MM.1S (cell line): ENCODE measurements at regions not wholly inside any gene's neighbourhood (a gene's known extent, or its start where the extent isn't known, plus 50 kb on each side); places are given as distances from the start of the nearest gene placed in this dataset.

Source experiments
- DNase-seq: peaks from one replicate; pipeline ENCODE4 v3.0.0-alpha.2; 2015
- H2AFZ ChIP-seq: fragments of 300-600 bp; sonication (generic); 2 replicates; pipeline ENCODE4 v1.6.0; 2016; ENCODE audit warnings: antibody characterized with exemption, low read length
- H3F3A ChIP-seq: fragments of 300-600 bp; sonication (generic); 2 replicates; pipeline ENCODE4 v1.6.1; 2016; ENCODE audit warnings: mild to moderate bottlenecking, antibody characterized with exemption, low read length, moderate library complexity, mixed read lengths; ENCODE audit not compliant: insufficient read depth
- H3K27ac ChIP-seq: fragments of 300-600 bp; sonication (generic); 2 replicates; pipeline ENCODE4 v1.5.1; 2016; ENCODE audit warnings: mild to moderate bottlenecking, low read length
- H3K27me3 ChIP-seq: fragments of 300-600 bp; sonication (generic); replicated peaks from 2 replicates; pipeline ENCODE4 v1.6.0; 2016; ENCODE audit warnings: low read length; ENCODE audit not compliant: insufficient read depth
- H3K36me3 ChIP-seq: fragments of 300-600 bp; sonication (generic); replicated peaks from 2 replicates; pipeline ENCODE4 v1.6.1; 2016; ENCODE audit warnings: mild to moderate bottlenecking, low read length, mixed read lengths; ENCODE audit not compliant: insufficient read depth
- H3K4me1 ChIP-seq: fragments of 300-600 bp; sonication (generic); 2 replicates; pipeline ENCODE4 v1.6.1; 2016; ENCODE audit warnings: low read length, mixed read lengths
- H3K4me2 ChIP-seq: fragments of 300-600 bp; sonication (generic); 2 replicates; pipeline ENCODE4 v1.6.0; 2016; ENCODE audit warnings: low read depth, low read length
- H3K4me3 ChIP-seq: fragments of 300-600 bp; sonication (generic); 2 replicates; pipeline ENCODE4 v1.5.1; 2016; ENCODE audit warnings: low read length, mixed read lengths
- H3K79me2 ChIP-seq: fragments of 300-600 bp; sonication (generic); 2 replicates; pipeline ENCODE4 v1.6.1; 2016; ENCODE audit warnings: mixed run types, low read length, mixed read lengths
- H3K9ac ChIP-seq: fragments of 300-600 bp; sonication (generic); 2 replicates; pipeline ENCODE4 v1.6.1; 2016; ENCODE audit warnings: low read length, mixed read lengths
- H3K9me2 ChIP-seq: fragments of 300-600 bp; sonication (generic); replicated peaks from 2 replicates; pipeline ENCODE4 v1.6.1; 2016; ENCODE audit warnings: mild to moderate bottlenecking, low read length, mixed read lengths; ENCODE audit not compliant: insufficient read depth
- H3K9me3 ChIP-seq: fragments of 300-600 bp; sonication (generic); replicated peaks from 2 replicates; pipeline ENCODE4 v1.6.1; 2016; ENCODE audit warnings: mild to moderate bottlenecking, low read length, mixed read lengths; ENCODE audit not compliant: insufficient read depth
- H4K20me1 ChIP-seq: fragments of 300-600 bp; sonication (generic); 2 replicates; pipeline ENCODE4 v1.6.1; 2016; ENCODE audit warnings: mild to moderate bottlenecking, low read length, moderate library complexity, mixed read lengths; ENCODE audit not compliant: insufficient read depth
- CTCF ChIP-seq: fragments of 300-600 bp; sonication (generic); IDR thresholded peaks from 2 replicates; pipeline ENCODE4 v1.5.1; 2016; ENCODE audit warnings: antibody characterized with exemption, low read length, mixed read lengths
- EZH2 ChIP-seq: fragments of 300-600 bp; sonication (generic); optimal IDR thresholded peaks from 2 replicates; pipeline ENCODE3; 2017; ENCODE audit warnings: low read depth, mild to moderate bottlenecking, antibody characterized with exemption, low read length, mixed read lengths
- EZH2phosphoT487 ChIP-seq: fragments of 300-600 bp; sonication (generic); IDR thresholded peaks from 2 replicates; pipeline ENCODE4 v1.6.1; 2018; ENCODE audit warnings: antibody characterized with exemption, low read length

- Histone ChIP-seq H3K79me2 (no peaks in the 10 kb centered on the region), H3K9me2 (no peaks in the 10 kb centered on the region), H3K27me3 (no peaks in the 10 kb centered on the region), H4K20me1 (no peaks in the 10 kb centered on the region), H3K4me1 (no peaks in the 10 kb centered on the region), H3F3A (no peaks in the 10 kb centered on the region), H3K36me3 (no peaks in the 10 kb centered on the region), H3K4me3 (no peak overlapping the region), H3K4me2 (no peak overlapping the region), H3K9ac (no peak overlapping the region), H3K9me3 (no peaks in the 10 kb centered on the region), H2AFZ (no peak overlapping the region), H3K27ac (no peak overlapping the region)
- TF ChIP-seq EZH2phosphoT487 (no peak), CTCF (no peak), EZH2 (no peak)
- DNase-seq, result no peak
Measured at GRCh38 chr1:219434923-219435297, 178.0 kb downstream of the ZC3H11B start.

- H3K9me2 ChIP-seq, result no peaks in the 10 kb centered on the region
- no peaks in the 10 kb centered on the region for H4K20me1 ChIP-seq
- no peaks in the 10 kb centered on the region for H3K27me3 ChIP-seq
- no peaks in the 10 kb centered on the region for H3K4me1 ChIP-seq
- H3K27ac ChIP-seq, result no peak overlapping the region
- DNase-seq, result no peak
- H3F3A ChIP-seq, result no peaks in the 10 kb centered on the region
- H3K79me2 ChIP-seq, result no peaks in the 10 kb centered on the region
- no peaks in the 10 kb centered on the region for H3K36me3 ChIP-seq
- no peak overlapping the region for H3K9ac ChIP-seq
- no peak overlapping the region for H3K4me3 ChIP-seq
- no peak overlapping the region for H3K4me2 ChIP-seq
- no peaks in the 10 kb centered on the region for H3K9me3 ChIP-seq
- H2AFZ ChIP-seq, result no peak overlapping the region
- no peak for TF ChIP-seq EZH2phosphoT487
- no peak for TF ChIP-seq EZH2
- TF ChIP-seq CTCF, result no peak
Measured at GRCh38 chr1:219434285-219434922, 178.5 kb downstream of the ZC3H11B start.

GRCh38 chr1:219433496-219434131 is 179.3 kb downstream of the ZC3H11B start:
- H3K27ac ChIP-seq, result no peak overlapping the region
- H4K20me1 ChIP-seq, result no peaks in the 10 kb centered on the region
- H3K9me3 ChIP-seq, result no peaks in the 10 kb centered on the region
- TF ChIP-seq EZH2phosphoT487 (no peak), EZH2 (no peak), CTCF (no peak)
- no peaks in the 10 kb centered on the region for H3K27me3 ChIP-seq
- H3K4me3 ChIP-seq, result no peak overlapping the region
- no peak overlapping the region for H2AFZ ChIP-seq
- H3K79me2 ChIP-seq, result no peaks in the 10 kb centered on the region
- DNase-seq, result no peak
- no peaks in the 10 kb centered on the region for H3K9me2 ChIP-seq
- H3K4me1 ChIP-seq, result no peaks in the 10 kb centered on the region
- no peaks in the 10 kb centered on the region for H3K36me3 ChIP-seq
- no peak overlapping the region for H3K4me2 ChIP-seq
- H3F3A ChIP-seq, result no peaks in the 10 kb centered on the region
- H3K9ac ChIP-seq, result no peak overlapping the region
